Fibroblast of lung (primary cell): ENCODE measurements at regions not wholly inside any gene's neighbourhood (a gene's known extent, or its start where the extent isn't known, plus 50 kb on each side); places are given as distances from the start of the nearest gene placed in this dataset.
"Not testable (repeated sequence)": the region's sequence is repeated elsewhere in the genome, so short reads cannot be mapped to it uniquely, and the experiment has no call there.

Experiments
- EZH2 ChIP-seq: IDR thresholded peaks from 2 replicates; pipeline ENCODE4 v1.5.1; 2012; ENCODE audit warnings: low read length, control low read depth, mild to moderate bottlenecking; ENCODE audit errors: missing control alignments
- TF ChIP-seq, protein P1 (sequence below), 2 donors: IDR thresholded peaks in 1 of 2; conservative IDR thresholded peaks in 1 of 2; 1 replicate in 1 of 2; 2 replicates in 1 of 2; pipeline ENCODE4 v1.5.1; 2011 to 2012; ENCODE audit warnings: low read length in 2 of 2, control low read depth in 1 of 2, inconsistent platforms in 1 of 2, low read depth in 1 of 2, mild to moderate bottlenecking in 1 of 2

- TF ChIP-seq, protein P1, sequence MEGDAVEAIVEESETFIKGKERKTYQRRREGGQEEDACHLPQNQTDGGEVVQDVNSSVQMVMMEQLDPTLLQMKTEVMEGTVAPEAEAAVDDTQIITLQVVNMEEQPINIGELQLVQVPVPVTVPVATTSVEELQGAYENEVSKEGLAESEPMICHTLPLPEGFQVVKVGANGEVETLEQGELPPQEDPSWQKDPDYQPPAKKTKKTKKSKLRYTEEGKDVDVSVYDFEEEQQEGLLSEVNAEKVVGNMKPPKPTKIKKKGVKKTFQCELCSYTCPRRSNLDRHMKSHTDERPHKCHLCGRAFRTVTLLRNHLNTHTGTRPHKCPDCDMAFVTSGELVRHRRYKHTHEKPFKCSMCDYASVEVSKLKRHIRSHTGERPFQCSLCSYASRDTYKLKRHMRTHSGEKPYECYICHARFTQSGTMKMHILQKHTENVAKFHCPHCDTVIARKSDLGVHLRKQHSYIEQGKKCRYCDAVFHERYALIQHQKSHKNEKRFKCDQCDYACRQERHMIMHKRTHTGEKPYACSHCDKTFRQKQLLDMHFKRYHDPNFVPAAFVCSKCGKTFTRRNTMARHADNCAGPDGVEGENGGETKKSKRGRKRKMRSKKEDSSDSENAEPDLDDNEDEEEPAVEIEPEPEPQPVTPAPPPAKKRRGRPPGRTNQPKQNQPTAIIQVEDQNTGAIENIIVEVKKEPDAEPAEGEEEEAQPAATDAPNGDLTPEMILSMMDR (conservative IDR thresholded peaks at IDR 0.05 in 1 of 2, IDR thresholded peaks at IDR 0.05 in 1 of 2; ENCODE audit: low read depth in 1 of 2, low read length in 2 of 2) = not testable (repeated sequence)
- not testable (repeated sequence) for TF ChIP-seq EZH2
Measured at GRCh38 chr9:97105220-97105619, 66.3 kb upstream of the CTSV start.
